ENCODE measurements at regions not wholly inside any gene's neighbourhood (a gene's known extent, or its start where the extent isn't known, plus 50 kb on each side); places are given as distances from the start of the nearest gene placed in this dataset.

DNA sequence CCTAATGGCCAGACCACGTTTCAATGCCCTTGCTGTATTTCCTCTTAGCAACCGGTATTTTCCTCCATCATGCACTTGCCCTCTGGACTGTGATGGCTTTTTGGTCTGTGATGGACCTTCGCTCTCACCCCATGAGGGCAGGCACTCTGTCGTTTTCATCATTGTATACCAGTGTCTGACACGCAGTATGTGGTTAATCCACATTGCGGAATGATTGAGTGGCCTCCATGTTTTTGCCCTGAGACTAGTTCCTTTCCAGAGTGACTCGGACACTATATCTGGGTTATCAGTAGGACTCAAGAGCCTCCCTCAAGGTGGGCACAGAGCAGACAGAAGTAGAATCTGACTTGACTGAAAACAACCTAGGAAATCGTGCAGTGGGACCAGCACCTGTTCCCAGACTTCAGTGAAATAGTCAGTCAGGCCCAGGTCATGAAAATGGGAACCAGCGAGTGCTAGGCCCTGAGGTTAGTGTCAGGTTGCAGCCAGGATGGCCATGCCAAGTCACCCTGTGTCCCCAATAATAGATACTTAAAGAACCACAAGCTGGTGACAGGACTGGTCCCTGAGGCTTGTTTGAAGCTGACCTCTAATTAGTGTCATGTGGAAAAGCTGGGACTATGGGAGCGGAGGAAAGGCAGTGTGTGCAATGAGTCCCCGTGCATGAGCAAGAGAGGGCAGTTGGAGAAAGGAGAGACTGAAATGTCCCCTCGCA lies 464.7 kb downstream of the INSC start:
- TF ChIP-seq, protein P1, sequence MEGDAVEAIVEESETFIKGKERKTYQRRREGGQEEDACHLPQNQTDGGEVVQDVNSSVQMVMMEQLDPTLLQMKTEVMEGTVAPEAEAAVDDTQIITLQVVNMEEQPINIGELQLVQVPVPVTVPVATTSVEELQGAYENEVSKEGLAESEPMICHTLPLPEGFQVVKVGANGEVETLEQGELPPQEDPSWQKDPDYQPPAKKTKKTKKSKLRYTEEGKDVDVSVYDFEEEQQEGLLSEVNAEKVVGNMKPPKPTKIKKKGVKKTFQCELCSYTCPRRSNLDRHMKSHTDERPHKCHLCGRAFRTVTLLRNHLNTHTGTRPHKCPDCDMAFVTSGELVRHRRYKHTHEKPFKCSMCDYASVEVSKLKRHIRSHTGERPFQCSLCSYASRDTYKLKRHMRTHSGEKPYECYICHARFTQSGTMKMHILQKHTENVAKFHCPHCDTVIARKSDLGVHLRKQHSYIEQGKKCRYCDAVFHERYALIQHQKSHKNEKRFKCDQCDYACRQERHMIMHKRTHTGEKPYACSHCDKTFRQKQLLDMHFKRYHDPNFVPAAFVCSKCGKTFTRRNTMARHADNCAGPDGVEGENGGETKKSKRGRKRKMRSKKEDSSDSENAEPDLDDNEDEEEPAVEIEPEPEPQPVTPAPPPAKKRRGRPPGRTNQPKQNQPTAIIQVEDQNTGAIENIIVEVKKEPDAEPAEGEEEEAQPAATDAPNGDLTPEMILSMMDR (IDR thresholded peaks at IDR 0.05 in 8 of 11, conservative IDR thresholded peaks at IDR 0.05 in 3 of 11) = no peak
- no peak for TF ChIP-seq POLR2AphosphoS5 (IDR thresholded peaks at IDR 0.05)
